Brain microvascular endothelial cell (primary cell): ENCODE measurements at regions not wholly inside any gene's neighbourhood (a gene's known extent, or its start where the extent isn't known, plus 50 kb on each side); places are given as distances from the start of the nearest gene placed in this dataset.

Experiments
- DNase-seq: peaks from one replicate; pipeline ENCODE4 v3.0.0-alpha.2; 2020
- H3K27ac ChIP-seq: fragments of 250-450 bp; sonication (Bioruptor Pico); 2 replicates; pipeline ENCODE4 v1.5.1; 2020; ENCODE audit warnings: mild to moderate bottlenecking, moderate library complexity
- H3K27me3 ChIP-seq: fragments of 250-450 bp; sonication (Bioruptor Pico); replicated peaks from 2 replicates; pipeline ENCODE4 v1.5.1; 2020; ENCODE audit warnings: mild to moderate bottlenecking
- H3K36me3 ChIP-seq: fragments of 250-450 bp; sonication (Bioruptor Pico); replicated peaks from 2 replicates; pipeline ENCODE4 v1.5.1; 2020; ENCODE audit warnings: mild to moderate bottlenecking
- H3K4me3 ChIP-seq: 2 replicates; pipeline ENCODE4 v1.5.1; 2011; ENCODE audit warnings: low read depth, mild to moderate bottlenecking, control low read depth, low read length, moderate library complexity
- CTCF ChIP-seq: IDR thresholded peaks from 2 replicates; pipeline ENCODE4 v1.5.1; 2011; ENCODE audit warnings: low read depth, mild to moderate bottlenecking, moderate library complexity, low read length, control low read depth, inconsistent platforms; ENCODE audit errors: missing control alignments
- in situ Hi-C: cut with HindIII; loops from 2 replicates; pipeline ENCODE4 v1.10.0; 2017; ENCODE audit warnings: low sequenced_read_pairs, low pct_ligation_motif_present

- peaks cover 16% of the 10 kb centered on the region for H3K36me3 ChIP-seq
- TF ChIP-seq CTCF: no peak
- no peak overlapping the region for H3K4me3 ChIP-seq
- no peak for DNase-seq
- in situ Hi-C loops: no loop called here
- no peak overlapping the region for H3K27ac ChIP-seq
- H3K27me3 ChIP-seq: no peaks in the 10 kb centered on the region
These were observed 72.6 kb upstream of the CD99 start for GRCh38 chrX:2618516-2618915.

- Histone ChIP-seq H3K36me3 (peaks cover 8% of the 10 kb centered on the region), H3K27me3 (no peaks in the 10 kb centered on the region), H3K4me3 (no peak overlapping the region), H3K27ac (peak overlapping the region; percentile 57)
- DNase-seq: peak; percentile 66
- in situ Hi-C loops: no loop called here
- TF ChIP-seq CTCF: peak; percentile 66
These were observed 76.2 kb upstream of the CD99 start for GRCh38 chrX:2614911-2615310.

- Histone ChIP-seq H3K4me3 (peak overlapping the region; percentile 72), H3K27ac (no peak overlapping the region), H3K36me3 (no peaks in the 10 kb centered on the region), H3K27me3 (no peaks in the 10 kb centered on the region)
- TF ChIP-seq CTCF: no peak
- in situ Hi-C loops: no loop called here
- DNase-seq: no peak
These were observed 80.6 kb upstream of the CD99 start for GRCh38 chrX:2610246-2611170.

GRCh38 chrX:2609431-2610238 is 81.5 kb upstream of the CD99 start:
- in situ Hi-C loops: no loop called here
- Histone ChIP-seq H3K4me3 (peak overlapping the region; percentile 72), H3K27me3 (no peaks in the 10 kb centered on the region), H3K27ac (no peak overlapping the region), H3K36me3 (no peaks in the 10 kb centered on the region)
- no peak for DNase-seq
- TF ChIP-seq CTCF: no peak

GRCh38 chrX:2608638-2609430 is 82.3 kb upstream of the CD99 start:
- no peak for TF ChIP-seq CTCF
- Histone ChIP-seq H3K4me3 (peak overlapping the region; percentile 72), H3K27ac (peak overlapping the region; percentile 5), H3K27me3 (no peaks in the 10 kb centered on the region), H3K36me3 (no peaks in the 10 kb centered on the region)
- in situ Hi-C loops: no loop called here
- peak; percentile 65 for DNase-seq
